SK-N-SH (cell line): ENCODE measurements at regions not wholly inside any gene's neighbourhood (a gene's known extent, or its start where the extent isn't known, plus 50 kb on each side); places are given as distances from the start of the nearest gene placed in this dataset.

Source experiments
- CTCF ChIP-seq: fragments of 200-600 bp; sonication (generic); IDR thresholded peaks from 2 replicates; pipeline ENCODE4 v1.6.1; 2017; ENCODE audit warnings: antibody characterized with exemption, mild to moderate bottlenecking, moderate library complexity
- GABPA ChIP-seq: IDR thresholded peaks from 2 replicates; pipeline ENCODE4 v1.4.0; 2012; ENCODE audit warnings: low read depth, mild to moderate bottlenecking
- POLR2AphosphoS5 ChIP-seq: IDR thresholded peaks from 2 replicates; pipeline ENCODE4 v1.6.1; 2012; ENCODE audit warnings: low read depth, low read length
- REST ChIP-seq: IDR thresholded peaks from 2 replicates; pipeline ENCODE4 v1.6.1; 2012; ENCODE audit warnings: mild to moderate bottlenecking, low read depth, low read length, moderate library complexity
- RFX5 ChIP-seq: IDR thresholded peaks from 2 replicates; pipeline ENCODE4 v1.6.1; 2012; ENCODE audit warnings: mild to moderate bottlenecking, improper control_type of control experiment, low read length
- SIN3A ChIP-seq: IDR thresholded peaks from 2 replicates; pipeline ENCODE4 v1.6.1; 2012; ENCODE audit warnings: low read depth, mild to moderate bottlenecking, low read length, moderate library complexity, borderline replicate concordance
- TCF12 ChIP-seq: IDR thresholded peaks from 2 replicates; pipeline ENCODE4 v1.4.0; 2012

GRCh38 chr9:121556082-121556481 lies 56.4 kb upstream of the GGTA1 start:
- TF ChIP-seq POLR2AphosphoS5 (no peak), CTCF (no peak), GABPA (no peak), TCF12 (no peak), REST (no peak), RFX5 (no peak), SIN3A (no peak)
